ENCODE measurements at regions not wholly inside any gene's neighbourhood (a gene's known extent, or its start where the extent isn't known, plus 50 kb on each side); places are given as distances from the start of the nearest gene placed in this dataset.

GRCh38 chr7:131640686-131641085 lies 84.3 kb upstream of the PODXL start:
- TF ChIP-seq CTCF (IDR thresholded peaks at IDR 0.05; ENCODE audit: insufficient read depth, low read depth, low read length) = no peak
- no peak for TF ChIP-seq EZH2 (IDR thresholded peaks at IDR 0.05; ENCODE audit: insufficient read depth, low read length)

Data from astrocyte (in vitro differentiated cells and primary cell).